Lower leg skin (tissue), 3 donors: ENCODE measurements at regions not wholly inside any gene's neighbourhood (a gene's known extent, or its start where the extent isn't known, plus 50 kb on each side); places are given as distances from the start of the nearest gene placed in this dataset.
"Not testable (repeated sequence)": the region's sequence is repeated elsewhere in the genome, so short reads cannot be mapped to it uniquely, and the experiment has no call there.

Experiments
- DNase-seq, 2 donors: peaks; one replicate each; pipeline ENCODE4 v3.0.0-alpha.2; 2019; ENCODE audit warnings: low spot score in 2 of 2
- H3K4me3 ChIP-seq: fragments of 200-600 bp; sonication (generic); 2 replicates; pipeline ENCODE4 v1.5.1; 2017; ENCODE audit warnings: mild to moderate bottlenecking, low read depth; ENCODE audit not compliant: poor library complexity, severe bottlenecking
- WGBS, 2 donors: methylation state at CpG; one replicate each; pipeline ENCODE4 v1.1.5; 2018; 5-methylcytosine and 5-hydroxymethylcytosine counted together
- intact Hi-C: fragments of 100-400 bp; cut with DNase I; formaldehyde crosslinking; loops from one replicate; pipeline ENCODE4 v1.15.0; 2023; ENCODE audit warnings: low total_unique reads

DNA sequence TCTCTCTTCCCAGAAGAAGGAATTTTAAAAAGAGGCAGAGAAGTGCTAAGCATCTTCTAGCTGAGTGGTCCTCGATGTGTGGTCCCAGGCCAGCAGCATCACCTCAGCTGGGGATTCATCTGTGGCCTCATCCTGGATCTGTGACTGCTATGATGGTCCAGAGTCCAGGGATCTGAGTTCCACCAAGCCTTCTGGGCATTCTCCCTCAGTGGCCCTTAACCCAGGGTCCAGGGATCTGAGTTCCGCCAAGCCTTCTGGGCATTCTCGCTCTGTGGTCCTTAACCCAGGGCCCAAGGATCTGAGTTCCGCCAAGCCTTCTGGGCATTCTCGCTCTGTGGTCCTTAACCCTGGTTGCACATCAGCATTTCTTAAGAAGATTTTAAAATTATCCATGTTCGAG is 731.0 kb upstream of the TPTE start:
- 66 to 72% methylated on average over 6 of the region's 6 CpGs for WGBS, 2 donors
- intact Hi-C loops, H3K4me3 ChIP-seq: not testable (repeated sequence)
- DNase-seq = peak in 1 of 2 donors; percentile 78

DNA sequence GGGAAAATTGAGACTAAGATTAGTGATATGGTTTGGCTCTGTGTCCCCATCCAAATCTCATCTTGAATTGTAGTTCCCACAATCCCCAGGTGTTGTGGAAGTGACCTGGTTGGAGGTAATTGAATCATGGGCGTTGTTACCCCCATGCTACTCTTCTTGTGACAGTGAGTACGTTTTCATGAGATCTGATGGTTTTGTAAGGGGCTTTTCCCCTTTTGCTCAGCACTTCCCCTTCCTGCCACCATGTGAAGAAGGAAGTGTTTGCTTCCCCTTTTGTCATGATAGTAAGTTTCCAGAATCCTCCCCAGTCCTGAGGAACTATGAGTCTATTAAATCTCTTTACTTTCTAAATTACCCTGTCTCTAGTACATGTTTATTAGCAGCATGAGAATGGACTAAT is 729.9 kb upstream of the TPTE start:
- WGBS, 2 donors = 35 to 43% methylated on average over 2 of the region's 2 CpGs
- DNase-seq, intact Hi-C loops, H3K4me3 ChIP-seq: not testable (repeated sequence)

DNA sequence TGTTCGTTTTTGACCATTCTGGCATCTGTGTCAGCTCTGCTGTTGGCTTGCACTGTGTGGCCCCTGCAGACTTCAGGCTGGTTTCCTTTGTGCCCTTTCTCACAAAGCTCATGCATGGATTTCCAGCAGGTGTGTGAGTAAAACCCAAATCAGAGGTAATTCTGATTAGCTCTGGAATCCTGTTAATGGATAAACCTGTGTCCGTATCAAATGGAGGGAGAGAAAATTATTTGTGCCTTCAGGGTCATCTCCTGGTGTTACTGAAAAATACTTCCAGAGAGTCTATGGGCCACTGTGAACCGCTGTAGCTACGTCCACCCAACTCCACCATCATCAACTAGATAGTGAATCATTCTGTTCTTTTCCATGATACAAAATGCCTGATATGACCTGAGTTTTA is 726.1 kb upstream of the TPTE start:
- DNase-seq, intact Hi-C loops, H3K4me3 ChIP-seq: not testable (repeated sequence)
- WGBS, 2 donors = 49 to 54% methylated on average over 4 of the region's 4 CpGs

DNA sequence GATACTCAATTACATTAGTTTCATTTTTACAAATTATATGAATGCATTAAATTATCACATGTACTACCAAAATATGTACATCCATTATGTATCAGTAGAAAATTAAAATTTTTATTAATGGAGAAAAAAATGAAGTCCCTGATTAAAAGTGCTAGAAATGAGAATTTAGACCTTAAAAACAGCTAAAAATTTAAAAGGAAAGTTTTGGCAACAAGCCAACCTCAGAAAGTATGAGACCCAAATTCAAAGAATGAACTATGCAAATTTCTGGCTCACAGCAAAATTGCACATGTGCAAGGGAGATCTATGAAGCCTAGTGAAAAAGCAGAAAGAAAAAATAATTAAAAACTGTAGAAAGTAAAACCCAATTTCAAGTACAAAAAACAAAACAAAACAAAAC is 725.1 kb upstream of the TPTE start:
- intact Hi-C loops, DNase-seq, H3K4me3 ChIP-seq: not testable (repeated sequence)

DNA sequence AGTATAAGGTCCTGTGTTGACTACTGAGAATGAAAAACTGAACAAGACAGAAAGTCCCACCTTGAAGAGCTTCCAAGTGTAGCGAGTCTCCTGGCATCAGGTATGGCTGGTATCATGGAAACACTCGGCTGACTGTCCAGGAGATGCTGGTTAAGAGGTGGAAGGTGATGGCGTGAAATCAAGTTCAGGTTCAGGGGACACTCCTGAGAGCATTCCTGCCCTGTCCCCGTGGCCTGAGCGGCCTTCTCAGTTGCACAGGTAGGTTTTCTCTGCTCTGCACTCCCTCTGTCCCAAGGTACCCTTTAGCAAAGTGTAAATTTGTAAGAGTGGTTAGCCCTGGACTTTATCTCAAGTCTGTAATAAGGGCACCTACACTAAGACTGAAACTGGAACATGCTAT is 713.7 kb upstream of the TPTE start:
- intact Hi-C loops, DNase-seq: not testable (repeated sequence)
- 17 to 25% methylated on average over 2 of the region's 5 CpGs for WGBS, 2 donors

DNA sequence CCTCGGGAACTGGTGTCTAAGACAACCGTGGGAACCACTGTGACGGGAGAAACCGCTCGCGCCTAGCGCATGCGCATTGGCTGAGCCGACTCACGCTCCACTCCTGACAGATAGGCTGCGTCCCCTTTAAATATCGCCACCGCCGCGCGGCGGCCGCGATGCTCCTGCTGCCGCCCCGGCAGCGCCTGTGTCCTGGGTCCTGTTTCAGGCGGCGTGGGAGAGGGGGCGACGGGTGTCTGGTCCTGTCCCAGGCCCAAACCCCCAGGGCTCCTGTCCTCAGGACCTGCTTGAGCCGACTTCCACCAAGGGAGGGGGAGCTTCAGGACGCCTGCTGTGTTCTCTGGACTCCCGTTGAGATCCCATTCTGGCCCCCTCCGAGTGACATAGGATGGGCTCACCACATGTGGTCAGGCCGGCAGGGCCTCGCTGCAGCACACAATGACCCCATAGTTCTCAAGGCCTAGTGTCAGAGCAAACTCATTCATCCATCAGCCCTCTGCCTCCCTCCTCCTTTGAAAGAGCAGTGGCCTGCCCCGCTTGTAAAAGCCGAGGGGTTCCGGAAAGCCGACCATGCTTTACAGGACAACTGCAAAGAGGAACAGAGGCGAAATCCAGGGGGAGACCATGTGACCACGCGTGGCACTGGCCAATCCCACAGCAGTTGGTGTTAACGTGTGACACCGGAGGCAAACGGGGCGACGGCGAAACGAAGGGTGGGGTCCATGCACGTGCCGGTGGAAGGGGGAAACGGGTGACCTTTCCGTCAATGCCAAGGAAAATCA is 710.0 kb upstream of the TPTE start:
- WGBS, 2 donors = 90% methylated on average over 2 to 21 of the region's 50 CpGs
- DNase-seq, intact Hi-C loops, H3K4me3 ChIP-seq: not testable (repeated sequence)

More for the DNA sequence above, 713.7 kb upstream of the TPTE start:
- H3K4me3 ChIP-seq = not testable (repeated sequence)

DNA sequence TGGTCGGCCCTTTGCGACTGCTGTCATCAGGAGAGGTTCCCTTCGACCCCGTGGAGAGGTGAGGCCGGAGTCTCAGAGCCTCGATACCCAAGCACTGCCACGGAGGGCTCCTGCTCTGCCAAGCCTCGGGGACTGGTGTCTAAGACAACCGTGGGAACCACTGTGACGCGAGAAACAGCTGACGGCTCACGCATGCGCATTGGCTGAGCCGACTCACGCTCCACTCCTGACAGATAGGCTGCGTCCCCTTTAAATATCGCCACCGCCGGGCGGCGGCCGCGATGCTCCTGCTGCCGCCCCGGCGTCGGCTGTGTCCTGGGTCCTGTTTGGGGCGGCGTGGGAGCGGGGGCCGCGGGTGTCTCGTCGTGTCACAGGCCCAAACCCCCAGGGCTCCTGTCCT is 708.9 kb upstream of the TPTE start:
- intact Hi-C loops, DNase-seq, H3K4me3 ChIP-seq: not testable (repeated sequence)
- no CpG with 5 or more reads among the region's 35 CpGs for WGBS, 2 donors

DNA sequence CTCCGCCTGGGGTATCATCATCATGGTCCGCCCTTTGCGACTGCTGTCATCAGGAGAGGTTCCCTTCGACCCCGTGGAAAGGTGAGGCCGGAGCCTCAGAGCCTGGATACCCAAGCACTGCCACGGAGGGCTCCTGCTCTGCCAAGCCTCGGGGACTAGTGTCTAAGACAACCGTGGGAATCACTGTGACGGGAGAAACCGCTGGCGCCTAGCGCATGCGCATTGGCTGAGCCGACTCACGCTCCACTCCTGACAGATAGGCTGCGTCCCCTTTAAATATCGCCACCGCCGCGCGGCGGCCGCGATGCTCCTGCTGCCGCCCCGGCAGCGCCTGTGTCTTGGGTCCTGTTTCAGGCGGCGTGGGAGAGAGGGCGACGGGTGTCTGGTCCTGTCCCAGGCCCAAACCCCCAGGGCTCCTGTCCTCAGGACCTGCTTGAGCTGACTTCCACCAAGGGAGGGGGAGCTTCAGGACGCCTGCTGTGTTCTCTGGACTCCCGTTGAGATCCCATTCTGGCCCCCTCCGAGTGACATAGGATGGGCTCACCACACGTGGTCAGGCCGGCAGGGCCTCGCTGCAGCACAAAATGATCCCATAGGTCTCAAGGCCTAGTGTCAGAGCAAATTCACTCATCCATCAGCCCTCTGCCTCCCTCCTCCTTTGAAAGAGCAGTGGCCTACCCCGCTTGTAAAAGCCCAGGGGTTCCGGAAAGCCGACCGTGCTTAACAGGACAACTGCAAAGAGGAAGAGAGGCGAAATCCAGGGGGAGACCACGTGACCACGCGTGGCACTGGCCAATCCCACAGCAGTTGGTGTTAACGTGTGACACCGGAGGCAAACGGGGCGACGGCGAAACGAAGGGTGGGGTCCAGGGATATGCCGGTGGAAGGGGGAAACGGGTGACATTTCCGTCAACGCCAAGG is 707.2 kb upstream of the TPTE start:
- peak in 1 of 2 donors; percentile 89 for DNase-seq
- 82 to 90% methylated on average over 5 to 21 of the region's 57 CpGs for WGBS, 2 donors
- H3K4me3 ChIP-seq, intact Hi-C loops: not testable (repeated sequence)

DNA sequence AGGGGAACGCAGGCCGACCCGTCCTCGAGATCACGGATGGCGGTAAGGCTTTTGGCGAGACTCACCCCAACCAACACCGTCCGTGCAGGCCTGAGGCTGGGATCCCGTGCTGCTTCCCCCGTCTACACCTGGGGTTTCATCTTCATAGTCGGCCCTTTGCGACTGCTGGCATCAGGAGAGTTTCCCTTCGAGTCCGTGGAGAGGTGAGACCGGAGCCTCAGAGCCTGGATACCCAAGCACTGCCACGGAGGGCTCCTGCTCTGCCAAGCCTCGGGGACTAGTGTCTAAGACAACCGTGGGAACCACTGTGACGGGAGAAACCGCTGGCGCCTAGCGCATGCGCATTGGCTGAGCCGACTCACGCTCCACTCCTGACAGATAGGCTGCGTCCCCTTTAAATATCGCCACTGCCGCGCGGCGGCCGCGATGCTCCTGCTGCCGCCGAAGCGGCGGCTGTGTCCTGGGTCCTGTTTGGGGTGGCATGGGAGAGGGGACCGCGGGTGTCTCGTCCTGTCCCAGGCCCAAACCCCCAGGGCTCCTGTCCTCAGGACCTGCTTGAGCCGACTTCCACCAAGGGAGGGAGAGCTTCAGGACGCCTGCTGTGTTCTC is 706.1 kb upstream of the TPTE start:
- H3K4me3 ChIP-seq, intact Hi-C loops, DNase-seq: not testable (repeated sequence)
- WGBS, 2 donors = 84 to 100% methylated on average over 2 to 35 of the region's 43 CpGs

DNA sequence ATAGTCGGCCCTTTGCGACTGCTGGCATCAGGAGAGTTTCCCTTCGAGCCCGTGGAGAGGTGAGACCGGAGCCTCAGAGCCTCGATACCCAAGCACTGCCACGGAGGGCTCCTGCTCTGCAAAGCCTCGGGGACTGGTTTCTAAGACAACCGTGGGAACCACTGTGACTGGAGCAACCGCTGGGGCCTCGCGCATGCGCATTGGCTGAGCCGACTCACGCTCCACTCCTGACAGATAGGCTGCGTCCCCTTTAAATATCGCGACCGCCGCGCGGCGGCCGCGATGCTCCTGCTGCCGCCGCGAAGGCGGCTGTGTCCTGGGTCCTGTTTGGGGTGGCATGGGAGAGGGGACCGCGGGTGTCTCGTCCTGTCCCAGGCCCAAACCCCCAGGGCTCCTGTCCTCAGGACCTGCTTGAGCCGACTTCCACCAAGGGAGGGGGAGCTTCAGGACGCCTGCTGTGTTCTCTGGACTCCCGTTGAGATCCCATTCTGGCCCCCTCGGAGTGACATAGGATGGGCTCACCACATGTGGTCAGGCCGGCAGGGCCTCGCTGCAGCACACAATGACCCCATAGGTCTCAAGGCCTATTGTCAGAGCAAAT is 704.5 kb upstream of the TPTE start:
- intact Hi-C loops, H3K4me3 ChIP-seq, DNase-seq: not testable (repeated sequence)
- WGBS, 2 donors = no CpG with 5 or more reads among the region's 38 CpGs

DNA sequence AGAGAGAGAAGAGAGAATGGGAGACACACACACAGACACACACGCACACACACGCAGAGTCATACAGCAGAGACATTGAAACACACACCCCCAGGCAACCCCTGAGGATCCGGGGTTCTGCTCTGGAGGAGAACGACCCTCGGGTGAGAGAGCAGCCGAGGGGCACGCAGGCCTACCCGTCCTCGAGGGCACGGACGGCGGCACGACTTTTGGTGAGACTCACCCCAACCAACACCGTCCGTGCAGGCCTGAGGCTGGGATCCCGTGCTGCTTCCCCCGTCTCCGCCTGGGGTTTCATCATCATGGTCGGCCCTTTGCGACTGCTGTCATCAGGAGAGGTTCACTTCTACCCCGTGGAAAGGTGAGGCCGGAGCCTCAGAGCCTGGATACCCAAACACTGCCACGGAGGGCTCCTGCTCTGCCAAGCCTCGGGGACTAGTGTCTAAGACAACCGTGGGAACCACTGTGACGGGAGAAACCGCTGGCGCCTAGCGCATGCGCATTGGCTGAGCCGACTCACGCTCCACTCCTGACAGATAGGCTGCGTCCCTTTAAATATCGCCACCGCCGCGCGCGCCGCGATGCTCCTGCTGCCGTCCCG is 703.4 kb upstream of the TPTE start:
- intact Hi-C loops, DNase-seq, H3K4me3 ChIP-seq: not testable (repeated sequence)
- 79% methylated on average over 16 of the region's 43 CpGs; no CpG with 5 or more reads in 1 of the 2 donors for WGBS, 2 donors

DNA sequence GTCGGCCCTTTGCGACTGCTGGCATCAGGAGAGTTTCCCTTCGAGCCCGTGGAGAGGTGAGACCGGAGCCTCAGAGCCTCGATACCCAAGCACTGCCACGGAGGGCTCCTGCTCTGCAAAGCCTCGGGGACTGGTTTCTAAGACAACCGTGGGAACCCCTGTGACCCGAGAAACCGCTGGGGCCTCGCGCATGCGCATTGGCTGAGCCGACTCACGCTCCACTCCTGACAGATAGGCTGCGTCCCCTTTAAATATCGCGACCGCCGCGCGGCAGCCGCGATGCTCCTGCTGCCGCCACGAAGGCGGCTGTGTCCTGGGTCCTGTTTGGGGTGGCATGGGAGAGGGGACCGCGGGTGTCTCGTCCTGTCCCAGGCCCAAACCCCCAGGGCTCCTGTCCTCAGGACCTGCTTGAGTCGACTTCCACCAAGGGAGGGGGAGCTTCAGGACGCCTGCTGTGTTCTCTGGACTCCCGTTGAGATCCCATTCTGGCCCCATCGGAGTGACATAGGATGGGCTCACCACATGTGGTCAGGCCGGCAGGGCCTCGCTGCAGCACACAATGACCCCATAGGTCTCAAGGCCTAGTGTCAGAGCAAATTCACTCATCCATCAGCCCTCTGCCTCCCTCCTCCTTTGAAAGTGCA is 701.7 kb upstream of the TPTE start:
- H3K4me3 ChIP-seq, DNase-seq, intact Hi-C loops: not testable (repeated sequence)
- WGBS, 2 donors = 80% methylated on average over 16 of the region's 37 CpGs; no CpG with 5 or more reads in 1 of the 2 donors

DNA sequence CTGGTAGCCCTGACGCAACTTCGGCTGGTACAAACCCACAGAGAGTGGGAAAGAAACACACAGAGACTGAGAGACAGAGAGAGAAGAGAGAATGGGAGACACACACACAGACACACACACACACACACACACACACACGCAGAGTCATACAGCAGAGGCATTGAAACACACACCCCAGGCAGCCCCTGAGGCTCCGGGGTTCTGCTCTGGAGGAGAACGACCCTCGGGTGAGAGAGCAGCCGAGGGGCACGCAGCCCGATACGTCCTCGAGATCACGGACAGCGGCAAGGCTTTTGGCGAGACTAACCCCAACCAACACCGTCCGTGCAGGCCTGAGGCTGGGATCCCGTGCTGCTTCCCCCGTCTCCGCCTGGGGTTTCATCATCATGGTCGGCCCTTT is 700.8 kb upstream of the TPTE start:
- intact Hi-C loops, H3K4me3 ChIP-seq, DNase-seq: not testable (repeated sequence)
- 81 to 83% methylated on average over 9 to 19 of the region's 20 CpGs for WGBS, 2 donors

DNA sequence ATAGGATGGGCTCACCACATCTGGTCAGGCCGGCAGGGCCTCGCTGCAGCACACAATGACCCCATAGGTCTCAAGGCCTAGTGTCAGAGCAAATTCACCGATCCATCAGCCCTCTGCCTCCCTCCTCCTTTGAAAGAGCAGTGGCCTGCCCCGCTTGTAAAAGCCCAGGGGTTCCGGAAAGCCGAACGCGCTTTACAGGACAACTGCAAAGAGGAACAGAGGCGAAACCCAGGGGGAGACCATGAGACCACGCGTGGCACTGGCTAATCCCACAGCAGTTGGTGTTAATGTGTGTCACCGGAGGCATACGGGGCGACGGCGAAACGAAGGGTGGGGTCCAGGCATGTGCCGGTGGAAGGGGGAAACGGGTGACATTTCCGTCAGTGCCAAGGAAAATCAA is 699.9 kb upstream of the TPTE start:
- peak in 1 of 2 donors; percentile 66 for DNase-seq
- H3K4me3 ChIP-seq, intact Hi-C loops: not testable (repeated sequence)
- WGBS, 2 donors = 72 to 81% methylated on average over 20 of the region's 20 CpGs
